Non-pigmented ciliary epithelial cell (primary cell): ENCODE measurements at regions not wholly inside any gene's neighbourhood (a gene's known extent, or its start where the extent isn't known, plus 50 kb on each side); places are given as distances from the start of the nearest gene placed in this dataset.

ENCODE experiments used
- DNase-seq: peaks from one replicate; pipeline ENCODE4 v3.0.0-alpha.2; 2010; ENCODE audit warnings: low read depth

GRCh38 chr13:39100996-39101738 lies 62.9 kb downstream of the NHLRC3 start:
- DNase-seq = no peak

- DNase-seq = no peak
These were observed 64.8 kb downstream of the NHLRC3 start for GRCh38 chr13:39102981-39103490.

DNA sequence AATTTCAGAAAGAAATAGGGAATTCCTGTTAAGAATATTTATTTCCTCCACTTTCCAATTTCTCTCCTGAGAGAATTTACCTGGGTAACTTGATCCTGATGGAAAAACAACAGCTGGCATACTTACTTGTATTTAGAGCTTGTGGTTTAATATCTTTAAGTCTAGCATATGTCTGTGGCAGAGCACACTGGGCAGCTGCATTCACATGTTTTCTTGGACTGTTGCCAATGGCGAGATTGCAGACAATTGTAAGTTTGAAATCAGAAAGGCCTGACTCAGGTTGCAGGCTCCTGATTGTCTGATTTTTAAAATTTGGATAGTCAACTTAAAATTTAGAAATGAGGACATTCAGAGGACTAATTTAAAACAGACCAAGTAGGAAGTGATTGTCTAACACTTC lies 66.9 kb downstream of the NHLRC3 start:
- DNase-seq = no peak

DNA sequence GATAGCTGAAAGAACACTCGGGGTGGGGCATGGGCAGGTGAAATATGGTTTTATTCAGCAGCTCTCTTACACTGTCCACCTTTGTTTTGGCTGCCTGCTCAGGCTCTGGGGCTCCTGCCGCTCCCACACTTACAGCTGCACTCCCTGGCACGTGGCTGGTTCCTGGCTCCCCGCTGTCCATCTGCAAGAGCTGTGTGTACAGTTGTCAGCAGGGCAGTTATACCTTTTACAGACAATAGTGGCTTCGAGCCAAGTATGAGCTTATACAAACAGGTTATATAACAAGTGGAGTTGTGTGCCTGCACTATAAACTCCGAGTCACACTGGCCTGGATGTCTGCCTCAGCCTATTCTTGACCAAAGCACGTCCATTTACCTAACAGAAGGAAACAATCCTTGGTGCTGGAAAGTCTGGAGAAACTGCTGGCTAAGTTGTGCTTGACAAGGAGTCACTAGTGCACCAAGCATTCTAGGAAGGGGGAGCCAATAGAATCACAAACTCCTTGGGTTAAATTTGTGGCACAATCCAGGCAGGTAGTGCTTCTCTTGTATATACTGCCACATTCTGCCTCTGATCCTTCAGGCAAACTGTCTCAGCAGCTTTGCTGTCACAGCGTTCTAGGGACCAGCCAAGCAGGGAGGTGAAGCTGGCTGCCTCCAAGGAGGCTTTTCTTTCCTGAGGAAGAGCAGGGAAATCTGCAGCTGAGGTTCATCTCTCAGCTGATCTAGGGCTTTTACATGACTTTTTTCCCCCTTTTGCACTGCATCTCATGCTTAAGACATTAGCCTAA lies 68.2 kb downstream of the NHLRC3 start:
- no peak for DNase-seq

DNA sequence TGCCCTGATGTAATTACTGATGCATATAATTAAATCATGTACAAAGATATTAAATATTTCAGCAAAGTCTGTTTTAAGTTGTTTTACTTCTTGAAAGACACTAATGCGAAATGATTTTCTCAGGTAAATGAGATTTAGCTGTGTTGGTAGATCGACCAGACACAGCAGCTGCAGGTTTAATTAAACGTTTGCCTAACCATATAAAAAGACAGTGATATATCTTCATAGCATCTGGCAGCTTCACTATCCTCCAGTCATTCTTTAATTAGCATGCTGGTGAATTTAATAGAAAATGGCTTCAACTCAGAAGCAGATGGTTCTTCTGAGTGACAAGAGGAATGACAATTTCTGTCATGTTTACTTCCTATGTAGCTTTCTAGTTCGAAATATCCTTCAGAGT lies 69.3 kb downstream of the NHLRC3 start:
- no peak for DNase-seq

DNA sequence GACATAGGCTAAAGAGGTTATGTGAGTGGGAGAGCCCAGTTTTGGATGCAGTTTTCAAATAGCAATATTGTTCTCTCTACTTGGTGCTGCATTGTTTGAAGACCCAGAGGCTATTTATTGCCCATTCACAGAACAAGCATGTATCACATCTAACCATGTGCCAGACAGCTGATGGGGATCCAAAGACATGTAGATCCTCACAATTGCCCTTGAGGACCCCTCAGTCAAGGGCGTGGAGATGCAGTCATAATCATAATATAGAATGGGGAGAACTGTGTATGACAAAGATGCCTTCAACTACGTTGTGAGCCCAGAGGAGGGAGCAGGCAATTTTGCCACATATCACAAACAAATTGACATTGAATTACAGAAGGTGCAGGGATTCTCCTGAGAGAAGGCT lies 70.5 kb downstream of the NHLRC3 start:
- DNase-seq = no peak

DNA sequence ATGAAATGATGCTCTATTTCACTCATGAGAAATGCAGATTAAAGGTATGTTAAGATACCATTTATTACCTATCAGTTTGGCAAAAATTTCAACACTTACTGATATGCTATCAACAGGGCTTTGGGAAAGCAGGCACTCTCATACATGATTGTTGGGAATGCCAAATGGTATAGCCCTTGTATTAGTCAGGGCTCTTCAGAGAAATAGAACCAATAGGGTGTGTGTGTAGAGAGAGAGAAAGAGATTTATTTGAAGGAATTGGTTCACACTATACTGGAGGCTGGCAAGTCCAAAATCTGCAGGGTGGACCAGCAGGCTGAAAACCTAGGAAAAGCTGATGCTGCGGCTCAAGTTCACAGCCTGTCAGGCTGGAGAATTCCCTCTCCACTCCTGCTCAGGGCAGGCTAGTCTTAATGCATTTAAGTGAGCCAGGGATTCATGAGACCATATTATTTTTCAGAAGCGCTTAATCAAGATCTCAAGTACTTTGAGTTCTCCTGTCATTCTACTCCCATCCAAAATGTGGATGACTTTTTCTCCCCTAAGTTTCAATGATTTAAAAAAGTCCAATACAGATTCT lies 72.4 kb downstream of the NHLRC3 start:
- no peak for DNase-seq

DNA sequence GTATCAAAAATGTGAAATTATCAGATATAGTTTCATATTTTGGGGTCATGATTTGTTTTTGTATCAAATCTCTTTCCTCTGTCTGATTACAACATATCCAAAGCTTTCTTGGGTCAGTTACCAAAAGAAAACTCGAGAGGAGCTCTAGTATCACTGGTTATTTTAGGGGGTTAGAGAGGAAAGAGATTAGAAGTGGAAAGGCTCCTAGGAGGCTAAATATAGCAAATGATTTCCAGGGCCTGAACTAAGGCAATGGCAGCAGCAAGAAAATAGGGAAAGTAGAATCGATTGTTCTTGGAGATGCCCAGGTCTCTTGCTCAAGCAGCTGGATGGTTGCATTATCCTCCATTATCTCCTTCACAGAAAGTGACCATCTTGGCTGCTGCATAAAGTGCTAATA lies 72.9 kb downstream of the NHLRC3 start:
- no peak for DNase-seq

GRCh38 chr13:39119422-39119821 lies 81.2 kb downstream of the NHLRC3 start:
- DNase-seq = no peak

- DNase-seq = no peak
These were observed 85.3 kb downstream of the NHLRC3 start for GRCh38 chr13:39123578-39123977.

DNA sequence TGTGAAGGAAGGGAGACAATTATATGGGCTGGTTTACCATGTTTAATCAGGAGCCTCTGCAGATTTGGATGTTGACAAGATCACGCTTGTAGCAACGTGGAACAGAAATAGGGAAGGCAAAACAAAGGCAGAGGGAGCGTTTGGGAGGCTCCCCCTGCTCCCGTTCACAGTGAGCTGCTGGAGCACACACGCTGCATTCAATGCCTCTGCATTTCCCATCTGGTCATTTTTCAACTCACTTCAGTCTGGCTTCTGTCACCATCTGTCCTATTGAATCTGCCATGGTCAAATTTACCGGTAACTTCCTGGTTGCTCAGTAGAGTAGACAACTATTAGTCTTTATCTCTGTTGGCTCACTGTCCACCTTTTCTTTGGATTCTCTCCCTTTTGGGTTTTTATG lies 91.0 kb downstream of the NHLRC3 start:
- no peak for DNase-seq

DNA sequence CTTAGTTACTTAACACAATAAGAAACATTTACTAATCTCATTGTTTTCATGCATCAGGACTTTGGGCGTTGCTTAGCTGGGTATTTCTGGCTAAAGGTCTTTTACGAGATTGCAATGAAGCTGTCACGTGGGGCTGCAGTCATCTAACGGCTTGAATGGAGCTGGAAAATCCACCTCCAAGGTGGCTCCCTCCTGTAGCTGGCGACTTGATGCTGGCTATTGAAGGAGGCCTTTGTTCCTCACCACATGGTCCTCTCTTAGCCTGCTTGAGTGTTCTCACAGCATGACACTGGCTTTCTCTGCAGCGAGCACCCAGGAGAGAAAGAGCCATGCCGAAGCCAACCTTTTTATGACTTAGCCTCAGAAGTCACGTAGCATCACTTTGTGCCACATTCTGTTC lies 92.0 kb downstream of the NHLRC3 start:
- DNase-seq = no peak

DNA sequence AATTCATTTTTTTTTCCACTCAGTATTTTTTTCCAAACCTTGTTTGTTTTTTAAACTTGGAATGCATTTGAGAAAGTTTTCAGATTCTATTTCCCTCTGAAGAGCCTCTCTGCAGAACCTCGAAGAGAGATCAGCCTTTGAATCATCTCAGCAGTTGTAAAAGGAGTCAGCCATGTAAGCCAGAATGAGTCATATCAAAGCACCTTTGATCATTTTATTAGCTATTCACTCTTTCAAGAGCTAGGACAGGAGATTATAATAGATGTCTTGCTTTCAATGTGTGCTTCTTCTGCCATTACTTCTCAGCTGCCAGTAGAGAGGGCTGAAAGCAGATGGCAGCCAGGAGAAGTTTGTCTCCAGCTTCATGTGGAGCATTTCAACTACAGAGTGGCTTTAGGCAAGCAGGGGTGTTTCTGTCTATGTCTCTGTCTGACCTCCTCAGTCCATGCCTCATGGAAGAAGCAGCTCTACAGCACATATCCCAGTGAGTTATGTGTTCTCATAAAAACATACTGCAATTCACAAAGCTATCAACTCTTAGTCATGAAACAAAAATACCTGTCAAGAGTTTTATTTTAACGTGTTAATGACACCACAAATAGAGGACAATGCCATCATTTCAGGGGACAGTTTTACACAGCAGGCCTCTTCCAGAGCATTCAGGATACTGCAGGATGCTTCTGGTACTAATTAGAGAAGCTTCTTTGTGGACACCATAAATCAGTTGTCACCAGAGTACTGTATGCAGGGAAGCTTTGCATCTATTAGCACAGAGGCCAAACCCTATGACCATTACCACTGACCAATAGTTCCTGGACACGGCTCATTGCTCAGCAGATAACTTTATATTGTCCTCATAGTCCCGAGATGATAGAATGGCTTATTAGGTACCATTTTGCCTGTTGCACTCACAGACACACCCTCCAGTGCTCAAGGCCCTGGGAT lies 94.3 kb downstream of the NHLRC3 start:
- DNase-seq = no peak

- no peak for DNase-seq
These were observed 95.5 kb downstream of the NHLRC3 start for GRCh38 chr13:39133781-39134180.

DNA sequence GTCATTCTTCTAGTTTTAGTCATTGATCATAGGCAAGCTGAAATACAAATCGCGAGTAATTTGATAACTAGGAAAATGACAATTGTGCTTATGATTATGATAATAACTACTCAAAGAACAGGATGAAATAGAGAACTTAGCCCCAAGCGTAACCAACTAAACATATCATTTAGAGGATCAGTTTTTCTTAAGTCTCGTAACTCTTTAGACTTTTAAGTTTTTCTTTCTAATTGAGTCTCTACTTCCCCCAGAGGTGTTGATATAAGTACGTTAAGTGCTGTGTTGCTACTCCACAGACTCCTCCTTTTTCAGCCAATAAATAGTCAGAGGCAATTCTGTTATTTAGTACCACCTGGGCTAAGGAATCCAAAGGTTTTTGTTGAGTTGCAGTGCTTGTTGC lies 96.3 kb downstream of the NHLRC3 start:
- no peak for DNase-seq

DNA sequence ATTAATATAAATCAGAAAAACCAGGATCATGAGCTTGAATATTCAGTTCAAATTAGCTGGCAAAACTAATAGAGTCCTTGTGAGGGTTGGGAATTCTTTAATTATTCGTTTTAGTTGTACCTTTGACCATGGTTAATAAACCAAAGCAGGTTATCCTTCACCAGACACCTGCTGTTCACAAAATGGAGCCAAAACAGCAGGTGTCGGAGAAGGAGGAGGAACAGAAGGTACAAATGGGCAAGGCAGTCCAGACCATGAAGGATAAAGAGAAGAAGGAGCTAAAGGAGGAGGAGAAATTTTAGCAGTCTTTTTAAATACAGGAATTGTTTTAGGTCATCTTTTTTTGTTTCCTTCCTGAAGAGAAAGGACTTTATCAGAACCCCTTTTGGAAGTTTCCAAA lies 106.1 kb downstream of the NHLRC3 start:
- DNase-seq = no peak

- peak; percentile 20 for DNase-seq
These were observed 106.8 kb downstream of the NHLRC3 start for GRCh38 chr13:39144941-39145533.

- peak; percentile 32 for DNase-seq
These were observed 110.3 kb downstream of the NHLRC3 start for GRCh38 chr13:39148513-39148961.

DNA sequence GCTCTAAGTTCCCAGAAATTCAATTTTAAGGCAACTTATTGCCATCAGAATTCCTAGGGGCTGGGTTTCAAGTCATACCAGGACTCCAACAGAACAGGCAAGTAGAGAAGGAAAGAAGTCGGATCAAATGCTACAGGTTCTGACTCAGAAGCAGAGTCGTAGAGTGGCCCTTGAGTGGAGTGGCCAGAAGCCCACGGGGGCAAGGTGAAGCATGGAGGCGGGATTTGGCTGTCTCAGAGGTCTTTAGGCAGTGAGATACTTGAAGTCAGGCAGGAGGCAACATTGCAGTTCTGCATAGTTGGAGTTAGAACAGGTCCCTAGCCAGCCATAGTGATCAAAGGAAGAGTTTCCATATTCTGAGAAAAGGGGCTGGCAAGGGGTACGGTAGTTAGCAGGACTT lies 111.6 kb downstream of the NHLRC3 start:
- DNase-seq = no peak

- DNase-seq = no peak
These were observed 115.8 kb downstream of the NHLRC3 start for GRCh38 chr13:39154041-39154440.

DNA sequence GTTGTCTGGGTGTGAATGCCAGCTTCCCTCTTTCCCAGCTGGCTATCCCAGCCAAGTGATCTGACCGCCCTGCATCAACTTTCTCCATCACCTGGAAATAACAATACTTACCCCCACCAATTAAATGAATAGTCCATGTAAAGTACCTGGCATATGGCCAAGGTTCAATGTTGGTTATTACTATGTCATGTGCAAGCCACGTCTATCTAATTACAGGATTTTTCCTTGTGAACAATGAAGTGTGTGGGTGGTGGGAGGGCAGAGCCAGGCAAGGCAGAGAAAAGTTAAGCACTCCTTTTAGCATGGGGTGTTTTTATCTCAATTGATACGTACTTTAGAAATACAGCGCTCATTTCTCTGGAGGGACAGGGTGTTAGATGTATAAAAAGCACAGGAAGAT lies 121.1 kb downstream of the NHLRC3 start:
- no peak for DNase-seq
